ENCODE measurements at regions not wholly inside any gene's neighbourhood (a gene's known extent, or its start where the extent isn't known, plus 50 kb on each side); places are given as distances from the start of the nearest gene placed in this dataset.
A peak's percentile ranks its signal among the peaks of the same experiment; 100 is the strongest.

DNA sequence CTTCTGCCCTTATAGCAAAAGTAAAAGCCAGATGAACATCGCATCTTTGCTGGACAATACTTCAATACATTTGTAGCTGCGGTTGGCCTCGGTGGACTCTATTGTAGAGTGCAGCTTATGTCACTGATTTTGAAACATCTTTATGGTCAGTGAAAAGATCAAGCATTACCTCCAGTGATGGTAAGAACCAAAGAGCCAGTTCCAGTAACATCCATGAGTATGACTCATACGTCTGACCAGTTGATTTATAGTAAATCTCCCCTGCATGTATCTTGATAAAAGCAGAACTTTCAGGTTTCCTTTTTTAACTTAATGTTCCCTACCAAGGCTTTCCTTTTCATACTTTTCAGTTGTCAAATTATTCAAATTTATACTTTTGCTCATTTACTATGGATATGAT lies 119.2 kb upstream of the HNRNPA3 start:
- in situ Hi-C loops (cut with MboI; ENCODE audit: low pct_unique_long_range_greater_than_20kb, low sequenced_read_pairs) = no loop called here
- no peak for DNase-seq

GRCh38 chr2:177098001-177098613 lies 114.5 kb upstream of the HNRNPA3 start:
- in situ Hi-C loops (cut with MboI; ENCODE audit: low pct_unique_long_range_greater_than_20kb, low sequenced_read_pairs) = no loop called here

GRCh38 chr2:177101930-177102329 lies 110.7 kb upstream of the HNRNPA3 start:
- no peak for DNase-seq
- in situ Hi-C loops (cut with MboI; ENCODE audit: low pct_unique_long_range_greater_than_20kb, low sequenced_read_pairs) = no loop called here

More at GRCh38 chr2:177098001-177098613, 114.5 kb upstream of the HNRNPA3 start:
- DNase-seq = no peak

- DNase-seq = no peak
- in situ Hi-C loops (cut with MboI; ENCODE audit: low pct_unique_long_range_greater_than_20kb, low sequenced_read_pairs) = no loop called here
Observed at GRCh38 chr2:177106212-177106611, 106.4 kb upstream of the HNRNPA3 start.

GRCh38 chr2:177108890-177109289 lies 103.7 kb upstream of the HNRNPA3 start:
- in situ Hi-C loops (cut with MboI; ENCODE audit: low pct_unique_long_range_greater_than_20kb, low sequenced_read_pairs) = no loop called here
- DNase-seq = no peak

GRCh38 chr2:177114712-177115111 lies 97.9 kb upstream of the HNRNPA3 start:
- in situ Hi-C loops (cut with MboI; ENCODE audit: low pct_unique_long_range_greater_than_20kb, low sequenced_read_pairs) = no loop called here
- DNase-seq = no peak

DNA sequence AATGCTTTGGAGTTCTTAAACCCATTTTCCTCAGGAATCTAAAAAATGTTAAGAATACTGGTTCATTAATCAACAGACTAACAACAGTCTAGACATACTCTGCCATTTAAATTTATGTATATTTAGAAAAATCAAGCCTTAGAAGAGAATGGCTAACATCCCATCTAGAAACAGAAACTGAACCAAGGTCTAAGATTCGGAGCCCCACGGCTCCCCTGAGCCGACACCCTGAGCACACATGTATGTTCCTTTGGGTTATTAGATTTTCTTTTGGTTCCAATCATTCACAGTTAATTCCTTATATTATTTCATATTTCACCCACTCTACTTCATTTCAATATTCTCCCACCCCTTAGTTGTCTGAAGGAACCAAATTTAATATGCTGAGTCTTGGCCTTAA lies 94.8 kb upstream of the HNRNPA3 start:
- in situ Hi-C loops (cut with MboI; ENCODE audit: low pct_unique_long_range_greater_than_20kb, low sequenced_read_pairs) = no loop called here
- no peak for DNase-seq

- in situ Hi-C loops (cut with MboI; ENCODE audit: low pct_unique_long_range_greater_than_20kb, low sequenced_read_pairs) = no loop called here
- no peak for DNase-seq
Observed at GRCh38 chr2:177118636-177119035, 94.0 kb upstream of the HNRNPA3 start.

DNA sequence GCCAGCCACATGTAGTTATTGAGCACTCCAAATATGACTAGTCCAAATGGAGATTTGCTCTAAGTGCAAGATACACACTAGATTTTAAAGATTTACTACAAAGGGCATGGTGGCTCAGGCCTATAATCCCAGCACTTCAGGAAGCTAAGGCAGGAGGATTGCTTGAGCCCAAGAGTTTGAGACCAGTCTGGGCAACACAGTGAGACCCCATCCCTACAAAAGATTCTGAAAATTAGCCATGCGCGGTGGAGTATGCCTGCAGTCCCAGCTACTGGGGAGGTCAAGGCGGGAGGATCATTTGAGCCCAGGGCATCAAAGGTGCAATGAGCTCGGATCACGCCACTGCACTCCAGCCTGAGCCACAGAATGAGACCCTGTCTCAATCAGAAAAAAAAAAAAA lies 93.5 kb upstream of the HNRNPA3 start:
- in situ Hi-C loops (cut with MboI; ENCODE audit: low pct_unique_long_range_greater_than_20kb, low sequenced_read_pairs) = no loop called here
- DNase-seq = no peak

DNA sequence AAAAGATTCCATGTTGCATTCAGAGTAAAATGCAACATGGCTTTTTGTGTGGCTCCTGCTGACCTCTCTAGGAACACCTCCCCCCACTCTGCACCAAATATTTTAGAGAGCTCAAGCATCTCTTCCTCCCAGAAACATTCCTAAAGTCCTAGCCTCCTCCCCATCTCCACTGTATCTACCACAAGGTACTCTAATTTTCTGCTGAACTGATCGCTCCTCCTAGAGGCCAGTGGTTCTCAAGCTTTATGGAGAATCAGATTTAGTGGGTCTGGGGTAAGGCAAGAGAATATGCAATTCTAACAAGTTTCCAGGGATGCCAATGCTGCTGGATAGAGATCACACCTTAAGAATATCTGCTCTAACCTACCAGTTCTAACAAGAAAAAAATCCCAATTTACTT lies 89.5 kb upstream of the HNRNPA3 start:
- in situ Hi-C loops (cut with MboI; ENCODE audit: low pct_unique_long_range_greater_than_20kb, low sequenced_read_pairs) = no loop called here
- no peak for DNase-seq

- DNase-seq = no peak
- in situ Hi-C loops (cut with MboI; ENCODE audit: low pct_unique_long_range_greater_than_20kb, low sequenced_read_pairs) = no loop called here
Observed at GRCh38 chr2:177124371-177124770, 88.2 kb upstream of the HNRNPA3 start.

DNA sequence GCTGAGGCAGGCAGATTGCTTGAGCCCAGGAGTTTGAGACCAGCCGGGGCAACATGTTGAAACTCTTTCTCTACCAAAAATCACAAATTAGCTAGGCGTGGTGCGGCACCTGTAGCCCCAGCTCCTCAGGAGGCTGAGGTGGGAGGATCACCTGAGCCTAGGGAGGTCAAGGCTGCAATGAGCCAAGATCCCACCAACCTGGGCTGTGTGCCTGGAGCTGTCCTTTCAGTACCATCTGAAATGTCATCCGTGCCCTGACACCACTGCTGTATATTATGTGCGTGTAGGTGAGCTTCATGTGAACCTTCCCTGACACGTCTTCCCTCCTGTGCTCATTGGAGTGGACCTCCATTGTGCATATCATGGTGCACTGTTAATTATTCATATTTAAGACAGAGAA lies 84.8 kb upstream of the HNRNPA3 start:
- DNase-seq = no peak
- in situ Hi-C loops (cut with MboI; ENCODE audit: low pct_unique_long_range_greater_than_20kb, low sequenced_read_pairs) = loop anchor here (25.0 kb wide), 1 partner anchor 991 kb away; the partner anchor contains the start of gene HOXD8

DNA sequence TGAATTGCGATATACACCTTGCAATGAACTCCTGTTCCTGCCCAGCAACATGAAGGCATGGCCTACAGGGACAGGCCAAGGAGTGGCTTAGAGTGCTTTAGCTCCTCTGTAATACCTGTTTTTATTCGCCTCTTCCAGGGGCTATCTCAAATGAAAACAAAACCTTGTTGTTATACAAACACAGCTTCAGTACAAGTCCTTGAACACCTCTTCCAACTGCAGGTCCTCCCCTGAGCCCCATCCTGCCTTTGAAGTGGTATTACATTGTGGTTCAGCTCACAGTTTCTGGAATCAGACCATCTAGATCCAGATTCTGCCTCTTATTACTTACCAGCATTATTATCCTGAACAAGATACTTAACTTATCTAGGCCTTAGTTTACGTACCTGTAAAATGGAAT lies 83.0 kb upstream of the HNRNPA3 start:
- no peak for DNase-seq
- in situ Hi-C loops (cut with MboI; ENCODE audit: low pct_unique_long_range_greater_than_20kb, low sequenced_read_pairs) = loop anchor here (25.0 kb wide), 1 partner anchor 992 kb away; the partner anchor contains the start of gene HOXD8

GRCh38 chr2:177131858-177132257 lies 80.7 kb upstream of the HNRNPA3 start:
- DNase-seq = no peak
- in situ Hi-C loops (cut with MboI; ENCODE audit: low pct_unique_long_range_greater_than_20kb, low sequenced_read_pairs) = loop anchor here (25.0 kb wide), 1 partner anchor 995 kb away; the partner anchor contains the start of gene HOXD8

GRCh38 chr2:177138823-177139222 lies 73.8 kb upstream of the HNRNPA3 start:
- no peak for DNase-seq
- in situ Hi-C loops (cut with MboI; ENCODE audit: low pct_unique_long_range_greater_than_20kb, low sequenced_read_pairs) = loop anchor here (25.0 kb wide), 1 partner anchor 1002 kb away; the partner anchor contains the start of gene HOXD8

DNA sequence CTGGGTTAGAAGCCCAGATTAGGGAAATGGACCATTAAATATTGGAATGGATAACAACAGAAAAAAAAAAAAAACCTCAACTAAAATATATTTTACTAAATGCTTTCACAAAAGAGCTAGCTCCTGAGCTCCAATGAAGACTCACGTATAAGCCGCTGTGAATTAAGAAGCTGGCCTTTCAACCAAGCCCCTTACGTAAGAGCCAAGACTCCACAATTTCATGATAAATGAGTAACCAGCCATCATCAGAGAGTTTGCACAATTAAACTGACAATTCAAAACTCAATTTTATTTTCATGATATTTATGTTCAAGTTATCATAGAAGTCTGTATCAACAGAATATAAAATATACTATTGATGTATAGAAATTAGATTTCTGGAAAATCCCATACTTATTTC lies 70.7 kb upstream of the HNRNPA3 start:
- in situ Hi-C loops (cut with MboI; ENCODE audit: low pct_unique_long_range_greater_than_20kb, low sequenced_read_pairs) = loop anchor here (25.0 kb wide), 1 partner anchor 1005 kb away; the partner anchor contains the start of gene HOXD8

GRCh38 chr2:177143444-177143843 lies 69.2 kb upstream of the HNRNPA3 start:
- in situ Hi-C loops (cut with MboI; ENCODE audit: low pct_unique_long_range_greater_than_20kb, low sequenced_read_pairs) = loop anchor here (25.0 kb wide), 1 partner anchor 1006 kb away; the partner anchor contains the start of gene HOXD8
- DNase-seq = no peak

More for the DNA sequence above, 70.7 kb upstream of the HNRNPA3 start:
- no peak for DNase-seq

DNA sequence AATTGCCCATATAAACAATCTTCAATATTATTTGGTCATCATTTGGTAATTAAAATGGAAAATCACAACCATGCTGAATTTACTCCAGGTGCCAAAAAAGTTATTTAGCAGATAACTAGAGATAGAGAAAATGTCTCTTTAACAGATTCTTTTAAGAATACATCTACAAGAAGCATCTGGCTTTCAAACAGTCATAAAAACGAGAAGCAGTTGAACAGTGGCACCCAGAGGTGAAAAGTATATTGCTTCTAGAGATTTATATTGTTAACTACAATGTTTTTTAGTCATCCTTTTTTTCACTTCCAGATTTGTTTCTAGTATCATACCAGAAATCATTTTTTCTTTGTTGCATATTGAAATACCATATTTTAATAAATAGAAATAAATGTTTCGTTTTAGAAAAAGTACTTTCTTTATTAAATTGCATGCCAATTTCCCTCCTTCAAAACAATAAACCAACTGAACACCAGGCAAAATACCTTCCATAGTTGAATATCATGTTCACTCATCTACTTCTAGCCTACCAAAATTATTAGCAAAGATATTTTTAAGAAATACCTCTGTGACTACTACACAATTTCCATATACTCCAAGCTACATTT lies 65.4 kb upstream of the HNRNPA3 start:
- in situ Hi-C loops (cut with MboI; ENCODE audit: low pct_unique_long_range_greater_than_20kb, low sequenced_read_pairs) = loop anchor here (25.0 kb wide), 1 partner anchor 1010 kb away; the partner anchor contains the start of gene HOXD8
- DNase-seq = peak; percentile 63

DNA sequence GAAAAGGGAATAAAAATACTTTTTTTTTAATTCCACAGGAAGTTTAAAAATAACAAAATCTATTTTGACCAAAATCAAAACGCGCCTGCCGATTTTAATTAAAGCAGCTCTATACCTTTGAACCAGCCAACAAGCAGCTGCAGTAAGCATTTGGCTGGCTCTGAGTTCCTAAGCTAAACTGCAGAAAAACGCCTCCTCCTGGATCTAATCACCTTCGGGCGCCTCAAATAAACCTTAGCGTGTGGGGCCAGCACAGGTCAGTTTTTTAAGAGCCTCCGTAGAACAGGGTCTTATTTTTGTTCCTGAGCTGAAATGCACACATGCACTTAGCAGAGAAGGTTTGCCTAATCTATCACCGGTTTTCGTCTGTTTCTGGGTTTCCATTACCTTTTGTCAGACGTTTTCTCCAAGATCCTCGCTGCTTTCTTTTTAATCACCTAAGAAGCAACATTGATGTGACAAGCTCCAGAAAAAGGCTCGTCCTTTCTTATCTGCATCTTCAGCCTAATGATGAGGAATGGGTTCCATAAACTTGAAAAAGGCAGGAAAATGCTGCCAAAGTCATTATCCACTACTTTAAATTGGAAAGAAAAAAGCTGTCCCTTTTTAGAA lies 64.7 kb upstream of the HNRNPA3 start:
- DNase-seq = no peak

More for the DNA sequence above, 64.7 kb upstream of the HNRNPA3 start:
- in situ Hi-C loops (cut with MboI; ENCODE audit: low pct_unique_long_range_greater_than_20kb, low sequenced_read_pairs) = loop anchor here (25.0 kb wide), 1 partner anchor 1011 kb away; the partner anchor contains the start of gene HOXD8
